ENCODE measurements at regions not wholly inside any gene's neighbourhood (a gene's known extent, or its start where the extent isn't known, plus 50 kb on each side); places are given as distances from the start of the nearest gene placed in this dataset.

GRCh38 chr5:12707560-12707959 lies 803.3 kb upstream of the CTNND2 start:
- peak; percentile 74 for ATAC-seq
- TF ChIP-seq ZNF331 (CRISPR knock-in tag; IDR thresholded peaks at IDR 0.05; ENCODE audit: low read depth) (no peak), JUNB (IDR thresholded peaks at IDR 0.05; ENCODE audit: unreplicated experiment) (no peak), ETS1 (IDR thresholded peaks at IDR 0.05) (no peak), CTCF (conservative IDR thresholded peaks at IDR 0.05; ENCODE audit: low read depth in 2 of 2) (no peak), REST (IDR thresholded peaks at IDR 0.05; ENCODE audit: unreplicated experiment) (no peak), ZNF114 (CRISPR knock-in tag; IDR thresholded peaks at IDR 0.05) (no peak), EZH2 (IDR thresholded peaks at IDR 0.05; ENCODE audit: low read depth, unreplicated experiment) (no peak), ZNF462 (CRISPR knock-in tag; IDR thresholded peaks at IDR 0.05) (no peak), POLR2AphosphoS5 (IDR thresholded peaks at IDR 0.05; ENCODE audit: low read depth) (no peak), NANOG (IDR thresholded peaks at IDR 0.05; ENCODE audit: borderline replicate concordance) (no peak), EZH2phosphoT487 (IDR thresholded peaks at IDR 0.05; ENCODE audit: unreplicated experiment) (no peak), CREB1 (CRISPR knock-in tag; IDR thresholded peaks at IDR 0.05; ENCODE audit: low read depth) (no peak), STAT1 (IDR thresholded peaks at IDR 0.05; ENCODE audit: unreplicated experiment) (no peak)
- H3F3A ChIP-seq (replicated peaks; ENCODE audit: low read depth), result no peaks in the 10 kb centered on the region

More at GRCh38 chr5:12707560-12707959, 803.3 kb upstream of the CTNND2 start:
- Mint-ChIP-seq H3K4me1 (peaks cover 19% of the 10 kb centered on the region), H3K27ac (no peak overlapping the region), H3K27me3 (ENCODE audit: insufficient read depth, low read depth, poor library complexity) (peaks cover 2% of the 10 kb centered on the region), H3K36me3 (ENCODE audit: low read depth) (no peaks in the 10 kb centered on the region), H3K4me3 (no peak overlapping the region), H3K9me3 (no peaks in the 10 kb centered on the region; the same call in 2 of the 3 replicates)
- Histone ChIP-seq H3K27ac (ENCODE audit: low read depth) (no peak overlapping the region), H3K4me3 (no peak overlapping the region), H3K4me1 (ENCODE audit: insufficient read depth) (peaks cover 22% of the 10 kb centered on the region), H4K20me1 (replicated peaks; ENCODE audit: insufficient read depth) (no peaks in the 10 kb centered on the region), H3K4me2 (no peak overlapping the region), H2AFZ (no peak overlapping the region; the same call in 1 of the 2 replicates), H3K79me2 (replicated peaks; ENCODE audit: insufficient read depth) (no peaks in the 10 kb centered on the region), H3K27me3 (ENCODE audit: insufficient read depth) (no peaks in the 10 kb centered on the region), H3K36me3 (ENCODE audit: insufficient read depth) (no peaks in the 10 kb centered on the region), H3K9me2 (ENCODE audit: insufficient read depth) (no peaks in the 10 kb centered on the region)
- no peak for DNase-seq (ENCODE audit: low spot score)

All from GM23338 (cell line).